Embryonic facial prominence (tissue), 1 donor: ENCODE measurements at regions not wholly inside any gene's neighbourhood (a gene's known extent, or its start where the extent isn't known, plus 50 kb on each side); places are given as distances from the start of the nearest gene placed in this dataset.
"Not testable (repeated sequence)": the region's sequence is repeated elsewhere in the genome, so short reads cannot be mapped to it uniquely, and the experiment has no call there.

ENCODE experiments used
- DNase-seq: peaks from one replicate; pipeline ENCODE4 v3.0.0-alpha.2; 2016; ENCODE audit errors: extremely low spot score

DNA sequence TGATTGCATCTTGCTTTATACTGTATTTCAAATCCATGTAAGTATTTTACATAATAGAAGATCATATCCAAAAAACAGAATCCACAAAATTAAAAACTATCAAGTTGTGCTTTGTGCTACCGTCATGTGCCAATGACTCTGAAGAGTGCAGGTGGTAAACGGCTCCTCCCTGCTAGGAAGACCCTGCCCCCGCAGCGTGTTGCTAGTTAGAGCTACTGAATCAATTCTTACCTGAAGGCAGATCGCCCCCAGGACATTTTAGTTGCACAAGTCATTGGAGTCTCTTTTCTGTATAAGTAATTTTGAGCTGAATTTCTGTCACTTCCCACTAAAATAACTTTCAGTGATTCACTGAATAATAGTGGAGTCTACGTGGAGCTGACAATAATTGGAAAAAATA is 599.5 kb upstream of the ZFP42 start:
- DNase-seq, result no peak

DNA sequence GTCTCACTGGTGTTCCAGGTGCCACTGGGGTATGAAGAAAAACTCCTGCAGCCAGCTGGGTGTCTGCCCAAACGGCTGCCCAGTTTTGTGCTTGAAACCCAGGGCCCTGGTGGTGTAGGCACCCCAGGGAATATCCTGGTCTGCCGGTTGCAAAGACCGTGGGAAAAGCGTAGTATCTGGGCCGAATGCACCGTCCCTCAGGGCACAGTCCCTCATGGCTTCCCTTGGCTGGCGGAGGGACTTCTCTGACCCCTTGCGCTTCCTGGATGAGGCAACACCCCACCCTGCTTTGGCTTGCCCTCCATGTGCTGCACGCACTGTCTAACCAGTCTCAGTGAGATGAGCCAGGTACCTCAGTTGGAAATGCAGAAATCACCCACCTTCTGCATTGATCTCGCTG is 587.1 kb upstream of the ZFP42 start:
- DNase-seq, result not testable (repeated sequence)

DNA sequence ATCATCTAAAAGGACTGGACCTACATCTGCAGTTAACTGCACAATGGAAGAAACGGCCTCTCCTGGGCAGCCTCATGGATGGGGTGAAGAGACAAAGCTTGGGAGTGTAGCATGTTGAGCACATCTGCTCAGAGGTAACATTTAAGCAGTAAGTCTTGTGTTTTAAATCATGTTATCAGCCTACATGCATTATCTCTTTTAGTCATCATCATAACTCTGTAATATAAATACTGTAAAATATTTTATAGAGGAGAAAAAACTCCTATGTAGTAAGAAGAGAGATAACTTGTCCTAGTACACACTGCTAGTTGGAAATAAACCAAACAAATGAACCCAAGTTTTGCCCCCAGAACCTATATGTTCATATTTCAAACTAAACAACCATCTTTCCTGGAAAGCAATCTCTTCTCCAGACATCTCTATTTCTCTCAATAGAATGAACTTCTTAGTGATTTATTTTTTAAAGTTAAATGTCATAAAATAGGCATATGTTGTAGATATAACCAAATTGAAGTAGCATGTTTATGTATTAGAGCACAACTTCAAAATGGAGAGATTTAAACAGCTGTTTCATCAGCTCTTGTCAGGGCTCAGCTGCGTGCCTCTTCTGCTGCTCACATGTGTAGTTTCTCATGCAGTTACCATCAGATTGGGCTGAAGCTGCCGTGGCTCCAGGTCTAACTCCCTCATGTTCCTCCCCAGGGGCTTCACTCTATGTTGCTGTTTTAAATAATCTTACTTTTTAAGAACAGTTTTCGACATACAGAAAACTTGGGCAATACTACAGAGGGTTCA is 581.8 kb upstream of the ZFP42 start:
- no peak for DNase-seq

GRCh38 chr4:187414716-187415115 is 580.9 kb upstream of the ZFP42 start:
- no peak for DNase-seq

GRCh38 chr4:187415231-187415630 is 580.3 kb upstream of the ZFP42 start:
- DNase-seq, result no peak

DNA sequence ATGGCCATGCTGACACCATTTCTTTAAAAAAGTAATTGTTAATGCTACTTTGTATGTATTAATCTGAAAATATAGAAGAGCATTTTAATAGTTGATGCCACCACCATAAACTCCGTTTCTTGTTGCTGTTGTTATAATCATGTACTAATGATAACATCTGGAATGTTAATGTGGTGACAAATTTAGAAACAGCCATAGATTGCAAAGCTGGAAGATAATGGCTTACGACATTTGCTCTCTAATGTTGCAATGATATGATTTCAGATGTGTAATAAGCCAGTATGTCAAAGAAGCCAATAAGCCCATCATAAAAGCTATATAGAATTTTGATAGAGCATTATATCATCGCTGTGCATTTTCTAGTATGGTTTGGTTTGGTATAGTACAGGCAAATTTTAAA is 579.4 kb upstream of the ZFP42 start:
- DNase-seq, result no peak

DNA sequence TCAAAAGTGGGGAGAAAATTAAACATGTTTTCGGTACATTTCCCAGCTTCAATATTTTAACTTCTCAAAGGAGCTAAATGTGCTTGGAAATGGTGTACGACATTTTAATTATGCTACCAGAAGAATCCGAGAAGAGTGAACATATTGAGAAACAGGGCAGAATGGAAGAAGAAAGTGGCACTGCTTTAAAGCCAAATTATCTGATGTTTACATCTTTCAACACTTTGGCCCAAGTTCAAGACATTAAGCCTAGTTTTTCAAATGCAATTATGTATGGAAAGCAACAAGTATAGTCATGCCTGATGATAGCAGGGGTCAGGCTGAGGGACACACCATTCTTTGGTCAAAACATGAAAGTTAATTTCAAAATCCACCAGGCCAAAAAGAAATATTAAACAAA is 577.9 kb upstream of the ZFP42 start:
- no peak for DNase-seq

DNA sequence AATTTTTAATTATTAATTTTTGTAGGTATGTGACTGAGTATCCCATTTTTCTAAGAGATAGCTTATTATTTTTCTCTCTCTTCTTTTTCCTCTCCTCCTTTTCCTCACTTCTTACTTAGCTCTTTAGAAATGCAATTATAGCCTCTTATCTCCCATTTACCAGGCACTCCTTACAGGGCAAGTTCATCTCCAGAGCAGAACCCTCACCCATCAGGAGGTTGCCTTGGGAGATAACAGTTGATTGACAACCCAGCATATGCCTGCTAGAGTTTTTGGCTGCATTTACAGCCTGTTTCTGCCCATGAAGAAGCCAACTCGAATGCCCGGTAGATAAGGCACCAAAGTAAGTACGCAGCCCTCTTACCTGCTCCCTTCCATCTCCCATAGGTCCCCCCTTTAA is 572.9 kb upstream of the ZFP42 start:
- no peak for DNase-seq

DNA sequence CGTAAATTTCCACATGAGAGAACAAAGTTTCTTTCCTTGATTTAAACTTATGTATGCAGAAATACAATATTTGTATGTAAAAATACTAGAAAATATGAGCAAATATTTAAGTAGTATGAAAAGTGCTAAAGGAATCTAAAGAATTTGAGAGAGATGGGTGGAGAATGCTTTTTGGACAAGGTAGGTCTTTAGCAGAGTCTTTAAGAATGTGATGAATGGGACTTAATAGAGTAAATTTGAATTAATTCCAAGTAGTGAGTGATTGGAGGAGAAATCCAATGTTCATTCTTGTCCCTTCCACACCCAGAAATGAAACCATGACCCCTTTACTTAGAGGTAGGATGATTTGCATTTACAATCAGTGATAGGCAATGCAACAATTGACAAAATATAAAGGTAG is 570.9 kb upstream of the ZFP42 start:
- DNase-seq, result no peak

GRCh38 chr4:187426511-187426910 is 569.1 kb upstream of the ZFP42 start:
- DNase-seq, result no peak

GRCh38 chr4:187432310-187432709 is 563.3 kb upstream of the ZFP42 start:
- no peak for DNase-seq

GRCh38 chr4:187433141-187433540 is 562.4 kb upstream of the ZFP42 start:
- no peak for DNase-seq

DNA sequence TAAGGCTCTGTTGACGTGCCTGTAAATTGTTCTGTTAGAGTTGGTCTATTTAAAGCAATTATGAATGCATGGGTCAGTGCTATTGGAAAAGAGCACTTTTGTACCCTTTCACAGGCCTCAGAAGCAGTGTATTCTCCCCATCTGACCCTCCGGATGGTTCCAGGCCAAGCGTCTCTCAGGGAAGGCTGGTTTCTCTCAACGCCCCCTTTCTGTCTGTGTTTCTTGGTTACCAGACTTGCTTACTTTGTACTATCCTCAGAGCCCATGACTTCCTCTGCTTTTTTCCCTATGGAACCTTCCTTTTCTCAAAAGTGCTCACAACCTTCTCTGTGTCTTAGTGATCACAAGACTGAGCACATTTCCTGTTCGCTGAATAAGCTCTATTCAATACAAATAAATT is 559.3 kb upstream of the ZFP42 start:
- DNase-seq, result no peak

- no peak for DNase-seq
These were observed 551.5 kb upstream of the ZFP42 start for GRCh38 chr4:187444061-187444460.

- DNase-seq, result no peak
These were observed 545.9 kb upstream of the ZFP42 start for GRCh38 chr4:187449702-187450101.

- DNase-seq, result no peak
These were observed 543.8 kb upstream of the ZFP42 start for GRCh38 chr4:187451776-187452175.

DNA sequence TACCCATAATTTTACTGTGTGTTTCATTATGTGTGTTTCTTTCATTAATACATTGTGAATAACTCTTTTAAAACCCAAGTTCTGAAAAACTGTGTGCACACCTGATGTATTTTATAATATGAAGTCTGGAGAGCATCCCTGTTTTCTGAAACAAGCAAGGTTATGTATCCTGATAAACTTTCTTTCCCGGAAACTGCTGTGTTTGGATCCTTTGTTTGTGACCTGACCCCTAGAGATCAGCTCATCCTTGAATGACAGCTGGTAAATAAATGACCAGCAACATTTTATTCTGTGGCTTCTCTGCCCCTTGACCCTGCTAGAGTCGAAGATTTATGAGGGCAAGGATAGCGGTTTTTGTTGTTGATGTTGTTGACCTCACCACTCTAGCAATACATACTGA is 535.6 kb upstream of the ZFP42 start:
- DNase-seq, result no peak

DNA sequence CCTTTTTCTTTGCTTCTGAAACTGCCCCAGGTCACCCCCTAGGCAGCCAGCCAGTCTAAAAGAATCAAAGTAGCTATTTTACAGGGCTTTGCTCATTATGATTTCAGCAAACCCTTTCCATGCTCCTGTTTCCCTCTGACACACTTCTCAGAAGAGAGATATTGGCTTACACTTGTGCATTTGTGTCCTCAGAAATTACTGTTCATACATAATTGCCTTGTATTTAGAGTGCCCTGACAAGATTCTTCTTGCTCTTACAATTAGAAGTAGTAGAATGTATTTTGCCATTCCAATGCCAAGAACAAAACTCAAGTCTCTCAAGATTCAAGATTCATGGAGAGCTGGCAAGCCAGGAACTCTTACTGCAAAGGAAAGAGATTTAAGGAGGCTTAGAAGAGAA is 531.0 kb upstream of the ZFP42 start:
- no peak for DNase-seq

DNA sequence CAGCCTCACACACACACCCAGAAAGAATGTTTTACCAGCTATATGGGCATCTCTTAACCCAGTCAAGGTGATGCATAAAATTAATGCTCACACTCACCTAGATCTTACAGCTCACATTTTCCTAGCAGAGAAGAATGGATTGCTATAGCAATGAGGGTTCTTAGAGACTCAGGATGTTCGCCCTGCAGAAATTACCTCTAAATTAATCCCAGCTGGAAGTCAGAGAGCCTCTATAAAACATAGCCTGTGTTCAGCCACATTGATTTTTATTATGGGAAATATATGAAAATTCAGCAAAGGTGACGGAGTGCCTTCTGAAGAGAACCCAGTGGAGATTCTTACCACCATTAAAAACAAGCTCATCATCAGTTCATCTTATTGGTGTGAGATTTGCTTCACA is 528.3 kb upstream of the ZFP42 start:
- no peak for DNase-seq

- DNase-seq, result no peak
These were observed 525.9 kb upstream of the ZFP42 start for GRCh38 chr4:187469627-187470026.

- no peak for DNase-seq
These were observed 525.5 kb upstream of the ZFP42 start for GRCh38 chr4:187470061-187470460.

- no peak for DNase-seq
These were observed 521.3 kb upstream of the ZFP42 start for GRCh38 chr4:187474238-187474637.

- no peak for DNase-seq
These were observed 519.7 kb upstream of the ZFP42 start for GRCh38 chr4:187475901-187476300.

- DNase-seq, result no peak
These were observed 518.3 kb upstream of the ZFP42 start for GRCh38 chr4:187477224-187477623.
